ENCODE measurements at regions not wholly inside any gene's neighbourhood (a gene's known extent, or its start where the extent isn't known, plus 50 kb on each side); places are given as distances from the start of the nearest gene placed in this dataset.
A peak's percentile ranks its signal among the peaks of the same experiment; 100 is the strongest.

GRCh38 chr6:51511081-51511480 lies 576.3 kb downstream of the PKHD1 start:
- no peaks in the 10 kb centered on the region for H3K27me3 ChIP-seq
- no peak for DNase-seq (ENCODE audit: low spot score in 2 of 2)
- H3K36me3 ChIP-seq = no peaks in the 10 kb centered on the region
- TF ChIP-seq CTCF (IDR thresholded peaks at IDR 0.05) = no peak
- TF ChIP-seq EP300 (IDR thresholded peaks at IDR 0.05) = no peak
- no peak for TF ChIP-seq POLR2AphosphoS5 (IDR thresholded peaks at IDR 0.05)
- no peak for TF ChIP-seq POLR2A (IDR thresholded peaks at IDR 0.05)
- H3K4me1 ChIP-seq = peaks cover 4% of the 10 kb centered on the region
- no peaks in the 10 kb centered on the region for H3K9me3 ChIP-seq
- H3K27ac ChIP-seq = no peak overlapping the region
- H3K4me3 ChIP-seq = no peak overlapping the region

DNA sequence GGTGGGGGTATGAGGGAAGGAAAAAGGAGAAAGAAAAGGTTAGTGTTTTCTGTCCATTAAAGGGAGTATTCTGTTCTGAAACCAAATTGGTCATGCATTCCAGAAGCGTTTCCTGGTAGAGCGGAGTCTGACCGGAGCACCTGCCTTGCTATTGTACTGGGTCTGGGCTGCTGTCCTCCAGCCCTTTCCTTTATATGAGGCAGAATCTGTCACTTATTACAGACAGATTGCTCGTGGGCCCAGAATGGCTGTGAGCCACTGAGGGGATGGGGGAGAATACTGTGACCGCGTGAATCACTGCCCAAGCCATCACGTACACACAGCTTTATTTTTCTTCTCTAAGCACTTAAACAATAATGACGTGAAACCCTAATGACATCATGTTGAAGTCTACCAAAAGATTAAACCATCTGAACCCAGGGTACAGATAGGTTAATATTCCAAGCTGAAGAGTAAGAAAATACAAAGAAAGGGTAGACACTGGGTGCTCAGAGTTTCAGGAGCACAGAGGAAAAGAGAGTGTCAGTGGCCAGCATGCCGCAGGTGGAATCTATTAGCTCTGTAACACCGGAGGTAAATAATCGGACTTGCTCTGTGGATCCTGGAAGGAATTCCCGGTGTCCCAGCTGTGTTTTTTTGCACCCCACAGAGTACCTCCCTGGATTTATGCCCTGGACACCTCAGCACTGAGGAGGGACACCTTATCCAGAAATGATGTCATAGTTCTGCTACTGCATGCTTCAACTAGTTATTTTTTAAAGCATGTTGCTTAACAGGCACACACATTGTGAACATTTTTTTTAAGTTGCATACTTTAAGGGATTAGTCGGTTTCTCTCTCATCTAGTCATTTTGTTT lies 573.3 kb downstream of the PKHD1 start:
- Histone ChIP-seq H3K4me1 (peaks cover 4% of the 10 kb centered on the region), H3K4me3 (no peak overlapping the region), H3K36me3 (no peaks in the 10 kb centered on the region), H3K27ac (peak overlapping the region; percentile 48), H3K9me3 (no peaks in the 10 kb centered on the region), H3K27me3 (no peaks in the 10 kb centered on the region)
- 46% methylated on average over 13 of the region's 13 CpGs for WGBS
- no peak for DNase-seq (ENCODE audit: low spot score in 2 of 2)
- TF ChIP-seq EP300 (IDR thresholded peaks at IDR 0.05) = no peak
- TF ChIP-seq POLR2A (IDR thresholded peaks at IDR 0.05) = no peak
- no peak for TF ChIP-seq POLR2AphosphoS5 (IDR thresholded peaks at IDR 0.05)
- TF ChIP-seq CTCF (IDR thresholded peaks at IDR 0.05) = no peak

GRCh38 chr6:51514748-51515402 lies 572.5 kb downstream of the PKHD1 start:
- no peak for DNase-seq (ENCODE audit: low spot score in 2 of 2)
- WGBS = 28% methylated on average over 1 of the region's 1 CpG
- Histone ChIP-seq H3K27ac (peak overlapping the region; percentile 48), H3K36me3 (no peaks in the 10 kb centered on the region), H3K4me3 (no peak overlapping the region), H3K4me1 (peaks cover 4% of the 10 kb centered on the region), H3K27me3 (no peaks in the 10 kb centered on the region), H3K9me3 (no peaks in the 10 kb centered on the region)
- TF ChIP-seq POLR2AphosphoS5 (IDR thresholded peaks at IDR 0.05) (no peak), POLR2A (IDR thresholded peaks at IDR 0.05) (no peak), CTCF (IDR thresholded peaks at IDR 0.05) (no peak), EP300 (IDR thresholded peaks at IDR 0.05) (no peak)

GRCh38 chr6:51526049-51526448 lies 561.4 kb downstream of the PKHD1 start:
- H3K4me3 ChIP-seq = no peak overlapping the region
- H3K9me3 ChIP-seq = no peaks in the 10 kb centered on the region
- DNase-seq (ENCODE audit: low spot score in 2 of 2) = no peak
- no peaks in the 10 kb centered on the region for H3K27me3 ChIP-seq
- WGBS = 74% methylated on average over 3 of the region's 3 CpGs
- H3K36me3 ChIP-seq = no peaks in the 10 kb centered on the region
- H3K4me1 ChIP-seq = no peaks in the 10 kb centered on the region
- H3K27ac ChIP-seq = no peak overlapping the region
- TF ChIP-seq CTCF (IDR thresholded peaks at IDR 0.05) (no peak), POLR2AphosphoS5 (IDR thresholded peaks at IDR 0.05) (no peak)

DNA sequence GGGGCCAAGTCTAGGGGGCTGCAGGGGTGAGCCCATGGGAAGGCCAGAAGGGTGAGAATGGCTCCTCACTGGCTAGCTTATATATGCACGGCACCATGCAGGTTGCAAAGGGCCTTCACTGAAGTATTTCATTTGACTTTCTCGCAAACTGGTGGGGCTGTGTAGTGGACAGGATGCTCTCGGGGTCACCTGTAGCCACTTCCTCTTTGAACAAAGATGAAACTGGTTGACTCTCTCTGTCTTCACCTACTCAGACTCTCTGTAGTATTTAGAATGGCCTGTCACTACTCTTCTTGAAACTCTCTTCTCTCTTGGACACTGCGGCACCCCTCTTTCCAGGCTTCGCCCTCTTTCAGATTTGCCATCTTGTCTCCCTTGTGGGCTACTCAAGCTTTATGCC lies 560.5 kb downstream of the PKHD1 start:
- no peak for DNase-seq (ENCODE audit: low spot score in 2 of 2)

More for the DNA sequence above, 560.5 kb downstream of the PKHD1 start:
- no peak for TF ChIP-seq CTCF (IDR thresholded peaks at IDR 0.05)
- no peak for TF ChIP-seq POLR2AphosphoS5 (IDR thresholded peaks at IDR 0.05)
- TF ChIP-seq POLR2A (IDR thresholded peaks at IDR 0.05) = no peak
- TF ChIP-seq EP300 (IDR thresholded peaks at IDR 0.05) = no peak
- Histone ChIP-seq H3K4me1 (no peaks in the 10 kb centered on the region), H3K27ac (no peak overlapping the region), H3K36me3 (no peaks in the 10 kb centered on the region), H3K4me3 (no peak overlapping the region), H3K9me3 (no peaks in the 10 kb centered on the region), H3K27me3 (no peaks in the 10 kb centered on the region)
- 90% methylated on average over 4 of the region's 5 CpGs for WGBS

All from suprapubic skin (tissue), 4 donors.